ENCODE measurements at regions not wholly inside any gene's neighbourhood (a gene's known extent, or its start where the extent isn't known, plus 50 kb on each side); places are given as distances from the start of the nearest gene placed in this dataset.
A peak's percentile ranks its signal among the peaks of the same experiment; 100 is the strongest.

- no peaks in the 10 kb centered on the region for H3K79me2 ChIP-seq (ENCODE audit: insufficient read depth, low read length)
- H3K4me2 ChIP-seq (ENCODE audit: low read depth, low read length): no peak overlapping the region
- ChIA-PET CTCF (ENCODE audit: low intra/inter-chr PET ratio, low total read pairs) (interaction anchor here (2.0 kb wide), 1 partner anchor 182 kb away, joined by 4 read pairs; no protein-coding TSS in a partner anchor), POLR2A (no interaction called here)
- TF ChIP-seq KLF9 (CRISPR knock-in tag; IDR thresholded peaks at IDR 0.05; ENCODE audit: low read depth): no peak
- TF ChIP-seq, protein P1, sequence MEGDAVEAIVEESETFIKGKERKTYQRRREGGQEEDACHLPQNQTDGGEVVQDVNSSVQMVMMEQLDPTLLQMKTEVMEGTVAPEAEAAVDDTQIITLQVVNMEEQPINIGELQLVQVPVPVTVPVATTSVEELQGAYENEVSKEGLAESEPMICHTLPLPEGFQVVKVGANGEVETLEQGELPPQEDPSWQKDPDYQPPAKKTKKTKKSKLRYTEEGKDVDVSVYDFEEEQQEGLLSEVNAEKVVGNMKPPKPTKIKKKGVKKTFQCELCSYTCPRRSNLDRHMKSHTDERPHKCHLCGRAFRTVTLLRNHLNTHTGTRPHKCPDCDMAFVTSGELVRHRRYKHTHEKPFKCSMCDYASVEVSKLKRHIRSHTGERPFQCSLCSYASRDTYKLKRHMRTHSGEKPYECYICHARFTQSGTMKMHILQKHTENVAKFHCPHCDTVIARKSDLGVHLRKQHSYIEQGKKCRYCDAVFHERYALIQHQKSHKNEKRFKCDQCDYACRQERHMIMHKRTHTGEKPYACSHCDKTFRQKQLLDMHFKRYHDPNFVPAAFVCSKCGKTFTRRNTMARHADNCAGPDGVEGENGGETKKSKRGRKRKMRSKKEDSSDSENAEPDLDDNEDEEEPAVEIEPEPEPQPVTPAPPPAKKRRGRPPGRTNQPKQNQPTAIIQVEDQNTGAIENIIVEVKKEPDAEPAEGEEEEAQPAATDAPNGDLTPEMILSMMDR (CRISPR knock-in tag; IDR thresholded peaks at IDR 0.05): 0 out of 2 replicates have a peak, but pooled peaks have one; percentile 7
- H2AFZ ChIP-seq (ENCODE audit: low read length): no peak overlapping the region
- no TSS peak for BruUV-seq (replicated peaks)
- no peak overlapping the region for H3K27ac ChIP-seq (ENCODE audit: extremely low read length, insufficient read depth, low read length)
- no peaks in the 10 kb centered on the region for H3K9me3 ChIP-seq (ENCODE audit: low read length)
- DNase-seq (ENCODE audit: low spot score) (no peak), ATAC-seq (no peak), FAIRE-seq (no peak)
- H3K36me3 ChIP-seq (replicated peaks in 1 of 2; ENCODE audit: control insufficient read depth in 1 of 2, insufficient read depth in 2 of 2, low read length in 2 of 2): no peaks in the 10 kb centered on the region
- in situ Hi-C loops (cut with HindIII; ENCODE audit: extremely low pct_ligation_motif_present, low pct_unique_long_range_greater_than_20kb) (loop anchor here (10.0 kb wide), 1 partner anchor 366 kb away; no protein-coding TSS in a partner anchor), intact Hi-C loops (cut with micrococcal nuclease; ENCODE audit: unreplicated experiment) (no loop called here)
- WGBS (ENCODE audit: low lambda C conversion rate): 27% methylated on average over 2 of the region's 2 CpGs
- H3K4me1 ChIP-seq (ENCODE audit: insufficient read depth, low read length): no peaks in the 10 kb centered on the region
- no peak overlapping the region for H3K4me3 ChIP-seq (replicated peaks in 1 of 3; ENCODE audit: insufficient read depth in 1 of 3, low read depth in 2 of 3, low read length in 3 of 3)
- H3K9ac ChIP-seq (ENCODE audit: insufficient read depth, low read depth, low read length): no peak overlapping the region
- no peaks in the 10 kb centered on the region for H3K27me3 ChIP-seq (ENCODE audit: control insufficient read depth in 1 of 2, insufficient read depth in 2 of 2, low read length in 2 of 2)
- no peaks in the 10 kb centered on the region for H4K20me1 ChIP-seq (ENCODE audit: insufficient read depth, low read length)
Observed at GRCh38 chr11:122020902-122021301, 95.1 kb downstream of the BLID start.

GRCh38 chr11:122019908-122020694 lies 95.9 kb downstream of the BLID start:
- H3K4me2 ChIP-seq (ENCODE audit: low read depth, low read length): no peak overlapping the region
- H3K9ac ChIP-seq (ENCODE audit: insufficient read depth, low read depth, low read length): no peak overlapping the region
- H3K27ac ChIP-seq (ENCODE audit: extremely low read length, insufficient read depth, low read length): no peak overlapping the region
- H3K4me3 ChIP-seq (replicated peaks in 1 of 3; ENCODE audit: insufficient read depth in 1 of 3, low read depth in 2 of 3, low read length in 3 of 3): no peak overlapping the region
- intact Hi-C loops (cut with micrococcal nuclease; ENCODE audit: unreplicated experiment) (no loop called here), in situ Hi-C loops (cut with HindIII; ENCODE audit: extremely low pct_ligation_motif_present, low pct_unique_long_range_greater_than_20kb) (loop anchor here (10.0 kb wide), 1 partner anchor 365 kb away; no protein-coding TSS in a partner anchor)
- ChIA-PET CTCF (ENCODE audit: low intra/inter-chr PET ratio, low total read pairs) (interaction anchor here (2.0 kb wide), 1 partner anchor 183 kb away, joined by 4 read pairs; no protein-coding TSS in a partner anchor), POLR2A (no interaction called here)
- no peaks in the 10 kb centered on the region for H3K79me2 ChIP-seq (ENCODE audit: insufficient read depth, low read length)
- DNase-seq (ENCODE audit: low spot score): no peak
- no peak for ATAC-seq
- H4K20me1 ChIP-seq (ENCODE audit: insufficient read depth, low read length): no peaks in the 10 kb centered on the region
- H3K4me1 ChIP-seq (ENCODE audit: insufficient read depth, low read length): no peaks in the 10 kb centered on the region
- no peaks in the 10 kb centered on the region for H3K36me3 ChIP-seq (replicated peaks in 1 of 2; ENCODE audit: control insufficient read depth in 1 of 2, insufficient read depth in 2 of 2, low read length in 2 of 2)
- 72% methylated on average over 3 of the region's 3 CpGs for WGBS (ENCODE audit: low lambda C conversion rate)
- H3K9me3 ChIP-seq (ENCODE audit: low read length): no peaks in the 10 kb centered on the region
- TF ChIP-seq PPARG (CRISPR knock-in tag; conservative IDR thresholded peaks at IDR 0.05) (no peak), ZFP82 (CRISPR knock-in tag; IDR thresholded peaks at IDR 0.05; ENCODE audit: borderline replicate concordance) (no peak), ZNF12 (CRISPR knock-in tag; IDR thresholded peaks at IDR 0.05) (no peak), HDAC6 (IDR thresholded peaks at IDR 0.05; ENCODE audit: low read depth, low read length) (no peak)
- TF ChIP-seq, protein P2, sequence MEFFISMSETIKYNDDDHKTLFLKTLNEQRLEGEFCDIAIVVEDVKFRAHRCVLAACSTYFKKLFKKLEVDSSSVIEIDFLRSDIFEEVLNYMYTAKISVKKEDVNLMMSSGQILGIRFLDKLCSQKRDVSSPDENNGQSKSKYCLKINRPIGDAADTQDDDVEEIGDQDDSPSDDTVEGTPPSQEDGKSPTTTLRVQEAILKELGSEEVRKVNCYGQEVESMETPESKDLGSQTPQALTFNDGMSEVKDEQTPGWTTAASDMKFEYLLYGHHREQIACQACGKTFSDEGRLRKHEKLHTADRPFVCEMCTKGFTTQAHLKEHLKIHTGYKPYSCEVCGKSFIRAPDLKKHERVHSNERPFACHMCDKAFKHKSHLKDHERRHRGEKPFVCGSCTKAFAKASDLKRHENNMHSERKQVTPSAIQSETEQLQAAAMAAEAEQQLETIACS (CRISPR knock-in tag; IDR thresholded peaks at IDR 0.05): no peak
- H3K27me3 ChIP-seq (ENCODE audit: control insufficient read depth in 1 of 2, insufficient read depth in 2 of 2, low read length in 2 of 2): no peaks in the 10 kb centered on the region
- no peak overlapping the region for H2AFZ ChIP-seq (ENCODE audit: low read length)
- BruUV-seq (replicated peaks): no TSS peak
- FAIRE-seq: no peak

Data from HepG2 (cell line).